ENCODE measurements at regions not wholly inside any gene's neighbourhood (a gene's known extent, or its start where the extent isn't known, plus 50 kb on each side); places are given as distances from the start of the nearest gene placed in this dataset.
A peak's percentile ranks its signal among the peaks of the same experiment; 100 is the strongest.

DNA sequence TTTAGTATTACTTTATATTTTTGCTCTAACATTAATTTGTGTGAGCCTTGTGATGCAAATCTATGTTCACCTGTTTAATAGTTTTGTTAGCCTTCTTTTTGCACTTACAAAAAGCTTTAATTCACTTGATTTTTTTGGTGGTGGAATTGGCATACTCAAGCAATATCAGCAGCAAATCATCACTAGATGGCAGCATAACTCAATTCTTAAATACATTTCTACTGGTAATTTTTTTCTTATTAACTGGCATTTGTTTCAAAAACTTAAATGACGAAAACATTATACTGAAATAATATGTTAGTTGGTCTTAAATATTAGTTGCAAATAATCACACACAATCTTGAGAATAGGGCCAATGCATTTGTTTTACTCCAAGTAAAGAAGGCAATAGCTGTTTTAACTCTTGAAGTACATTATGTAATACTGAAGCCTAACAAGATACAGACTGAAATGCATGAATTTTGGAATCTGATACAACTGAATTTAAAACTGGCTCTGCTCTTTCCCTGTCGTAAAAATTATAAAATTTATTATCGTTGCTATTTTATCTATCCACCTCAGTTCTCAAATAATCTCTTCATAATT lies 151.5 kb downstream of the ATXN7L3B start:
- CTCF ChIA-PET = interaction anchor here (0.6 to 1.4 kb wide), 4 partner anchors 9 to 819 kb away, joined by 3 to 4 read pairs (median 4); no protein-coding TSS in a partner anchor
- intact Hi-C loops (cut with micrococcal nuclease) = no loop called here
- H3K27ac Mint-ChIP-seq = no peak overlapping the region

DNA sequence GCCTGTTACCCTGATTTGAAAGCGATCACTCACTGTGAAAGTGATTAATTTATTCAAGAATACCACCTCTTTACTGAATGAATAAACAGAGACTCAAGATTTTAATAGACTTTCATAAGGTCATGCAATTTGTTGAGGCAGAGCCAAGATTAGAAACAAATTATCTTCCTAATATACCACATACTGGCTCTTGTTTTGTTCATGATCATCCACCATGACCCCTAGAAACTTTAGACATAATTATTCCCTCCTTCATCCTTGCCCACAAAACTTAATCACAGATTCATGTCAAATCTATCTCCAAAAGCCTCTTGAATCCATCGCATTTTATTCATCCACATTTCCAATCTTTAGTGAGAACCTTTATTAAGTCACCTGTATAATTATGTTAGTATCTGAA lies 152.3 kb downstream of the ATXN7L3B start:
- Mint-ChIP-seq H3K27ac (no peak overlapping the region), H3K4me3 (no peak overlapping the region), H3K36me3 (ENCODE audit: low read depth) (no peaks in the 10 kb centered on the region), H3K27me3 (peaks cover 2% of the 10 kb centered on the region), H3K4me1 (ENCODE audit: low read depth) (no peaks in the 10 kb centered on the region), H3K9me3 (no peaks in the 10 kb centered on the region)
- ATAC-seq (no peak), DNase-seq (no peak)
- intact Hi-C loops (cut with micrococcal nuclease) = no loop called here
- POLR2A ChIA-PET = no interaction called here
- TF ChIP-seq, protein P1, sequence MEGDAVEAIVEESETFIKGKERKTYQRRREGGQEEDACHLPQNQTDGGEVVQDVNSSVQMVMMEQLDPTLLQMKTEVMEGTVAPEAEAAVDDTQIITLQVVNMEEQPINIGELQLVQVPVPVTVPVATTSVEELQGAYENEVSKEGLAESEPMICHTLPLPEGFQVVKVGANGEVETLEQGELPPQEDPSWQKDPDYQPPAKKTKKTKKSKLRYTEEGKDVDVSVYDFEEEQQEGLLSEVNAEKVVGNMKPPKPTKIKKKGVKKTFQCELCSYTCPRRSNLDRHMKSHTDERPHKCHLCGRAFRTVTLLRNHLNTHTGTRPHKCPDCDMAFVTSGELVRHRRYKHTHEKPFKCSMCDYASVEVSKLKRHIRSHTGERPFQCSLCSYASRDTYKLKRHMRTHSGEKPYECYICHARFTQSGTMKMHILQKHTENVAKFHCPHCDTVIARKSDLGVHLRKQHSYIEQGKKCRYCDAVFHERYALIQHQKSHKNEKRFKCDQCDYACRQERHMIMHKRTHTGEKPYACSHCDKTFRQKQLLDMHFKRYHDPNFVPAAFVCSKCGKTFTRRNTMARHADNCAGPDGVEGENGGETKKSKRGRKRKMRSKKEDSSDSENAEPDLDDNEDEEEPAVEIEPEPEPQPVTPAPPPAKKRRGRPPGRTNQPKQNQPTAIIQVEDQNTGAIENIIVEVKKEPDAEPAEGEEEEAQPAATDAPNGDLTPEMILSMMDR (IDR thresholded peaks at IDR 0.05) = no peak
- CTCF ChIA-PET = interaction anchor here (1.2 to 1.3 kb wide), 3 partner anchors 23 to 643 kb away, joined by 3 to 4 read pairs (median 4); no protein-coding TSS in a partner anchor

More for the DNA sequence above, 151.5 kb downstream of the ATXN7L3B start:
- POLR2A ChIA-PET = no interaction called here
- H3K4me1 Mint-ChIP-seq (ENCODE audit: low read depth) = no peaks in the 10 kb centered on the region
- H3K9me3 Mint-ChIP-seq = peaks cover 2% of the 10 kb centered on the region
- no peak for ATAC-seq
- H3K36me3 Mint-ChIP-seq (ENCODE audit: low read depth) = no peaks in the 10 kb centered on the region
- H3K4me3 Mint-ChIP-seq = no peak overlapping the region
- peaks cover 2% of the 10 kb centered on the region for H3K27me3 Mint-ChIP-seq
- DNase-seq = no peak
- TF ChIP-seq, protein P1 (IDR thresholded peaks at IDR 0.05) = peak; percentile 65

GRCh38 chr12:74719447-74719846 lies 181.8 kb downstream of the ATXN7L3B start:
- H3K27me3 Mint-ChIP-seq = no peaks in the 10 kb centered on the region
- no peaks in the 10 kb centered on the region for H3K4me1 Mint-ChIP-seq (ENCODE audit: low read depth)
- DNase-seq (no peak), ATAC-seq (no peak)
- TF ChIP-seq, protein P1 (IDR thresholded peaks at IDR 0.05) = no peak
- H3K36me3 Mint-ChIP-seq (ENCODE audit: low read depth) = no peaks in the 10 kb centered on the region
- H3K9me3 Mint-ChIP-seq = no peaks in the 10 kb centered on the region
- intact Hi-C loops (cut with micrococcal nuclease) = no loop called here
- no peak overlapping the region for H3K27ac Mint-ChIP-seq
- ChIA-PET CTCF (no interaction called here), POLR2A (no interaction called here)
- no peak overlapping the region for H3K4me3 Mint-ChIP-seq

- POLR2A ChIA-PET = no interaction called here
Measured at GRCh38 chr12:74722709-74723108, 185.1 kb downstream of the ATXN7L3B start.

GRCh38 chr12:74725154-74725553 lies 187.5 kb downstream of the ATXN7L3B start:
- intact Hi-C loops (cut with micrococcal nuclease) = no loop called here
- TF ChIP-seq, protein P1 (IDR thresholded peaks at IDR 0.05) = no peak
- DNase-seq = no peak
- Mint-ChIP-seq H3K4me3 (no peak overlapping the region), H3K9me3 (no peaks in the 10 kb centered on the region), H3K36me3 (ENCODE audit: low read depth) (no peaks in the 10 kb centered on the region), H3K27ac (no peak overlapping the region), H3K27me3 (no peaks in the 10 kb centered on the region), H3K4me1 (ENCODE audit: low read depth) (no peaks in the 10 kb centered on the region)
- no peak for ATAC-seq
- ChIA-PET CTCF (no interaction called here), POLR2A (no interaction called here)

More at GRCh38 chr12:74722709-74723108, 185.1 kb downstream of the ATXN7L3B start:
- TF ChIP-seq, protein P1 (IDR thresholded peaks at IDR 0.05) = no peak
- H3K4me3 Mint-ChIP-seq = no peak overlapping the region
- no peaks in the 10 kb centered on the region for H3K36me3 Mint-ChIP-seq (ENCODE audit: low read depth)
- H3K27ac Mint-ChIP-seq = no peak overlapping the region
- H3K4me1 Mint-ChIP-seq (ENCODE audit: low read depth) = no peaks in the 10 kb centered on the region
- intact Hi-C loops (cut with micrococcal nuclease) = no loop called here
- DNase-seq = no peak
- no peaks in the 10 kb centered on the region for H3K27me3 Mint-ChIP-seq
- CTCF ChIA-PET = no interaction called here
- no peaks in the 10 kb centered on the region for H3K9me3 Mint-ChIP-seq
- no peak for ATAC-seq

Measured in activated CD8-positive, alpha-beta T cell treated with anti-CD3 and anti-CD28 coated beads for 36 hours (primary cell).